GM12878 (cell line): ENCODE measurements at regions not wholly inside any gene's neighbourhood (a gene's known extent, or its start where the extent isn't known, plus 50 kb on each side); places are given as distances from the start of the nearest gene placed in this dataset.

Source experiments
- ATAC-seq: fragments of 200-7000 bp; cut with Tn5 transposase; 3 replicates; pipeline ENCODE4 v1.9.1; 2020; ENCODE audit warnings: mild to moderate bottlenecking, moderate library complexity
- BruUV-seq: library from RNA; stranded (reverse); fragments of 400-500 nt; replicated peaks from 2 replicates; lab custom pipeline; 2021; lab: Mats Ljungman, UMichigan
- CTCF ChIA-PET: fragments of 300-600 bp; sonication (Branson Sonifier 250); formaldehyde crosslinking; extraction: SDS; loops from one replicate; lab custom pipeline; 2021; ENCODE audit warnings: inconsistent platforms; lab: Yijun Ruan, JAX
- POLR2A ChIA-PET: fragments of 350-600 bp; formaldehyde crosslinking; extraction: SDS; loops from one replicate; lab custom pipeline; 2021; ENCODE audit warnings: inconsistent platforms; lab: Charles Lee
- RAD21 ChIA-PET: fragments of 300-600 bp; sonication (Branson Sonifier 250); formaldehyde crosslinking; loops from one replicate; lab custom pipeline; 2023; ENCODE audit warnings: antibody characterized with exemption; ENCODE audit not compliant: unreplicated experiment; lab: Charles Lee
- SMC1A ChIA-PET: fragments of 300-600 bp; sonication (Branson Sonifier 250); formaldehyde crosslinking; loops from one replicate; lab custom pipeline; 2023; ENCODE audit not compliant: unreplicated experiment, uncharacterized antibody; lab: Charles Lee
- DNase-seq: peaks from one replicate; pipeline ENCODE4 v3.0.0-alpha.2; 2011; ENCODE audit warnings: low read depth, low spot score
- FAIRE-seq: peaks from 3 replicates; lab custom pipeline; 2011; peaks lifted over from hg19 to GRCh38; lab: Jason Lieb, UNC
- H2AFZ ChIP-seq: 2 replicates; pipeline ENCODE4 v1.6.0; 2011; ENCODE audit warnings: low read depth, low read length, control low read depth; ENCODE audit not compliant: control insufficient read depth
- H3K27ac ChIP-seq: 2 replicates; pipeline ENCODE4 v1.5.1; 2011; ENCODE audit warnings: control low read depth; ENCODE audit not compliant: control insufficient read depth, insufficient read depth
- H3K27me3 ChIP-seq, 2 experiments: replicated peaks in 1 of 2; 2 replicates each; pipeline versions ENCODE4 v1.6.0 to v1.6.1; 2011; ENCODE audit warnings: low read length in 1 of 2; ENCODE audit not compliant: control insufficient read depth in 2 of 2, insufficient read depth in 2 of 2
- H3K36me3 ChIP-seq, 2 experiments: 2 replicates each; pipeline ENCODE4 v1.5.1; 2011; ENCODE audit warnings: low read length in 1 of 2; ENCODE audit not compliant: control insufficient read depth in 2 of 2, insufficient read depth in 2 of 2
- H3K4me1 ChIP-seq: 2 replicates; pipeline ENCODE4 v1.6.1; 2011; ENCODE audit warnings: mild to moderate bottlenecking, low read length, moderate library complexity, mixed read lengths; ENCODE audit not compliant: control insufficient read depth, insufficient read depth
- H3K4me2 ChIP-seq: 2 replicates; pipeline ENCODE4 v1.6.0; 2011; ENCODE audit warnings: control low read depth; ENCODE audit not compliant: control insufficient read depth, insufficient read depth
- H3K4me3 ChIP-seq: fragments of 200-600 bp; sonication (generic); 2 replicates; pipeline ENCODE4 v1.5.1; 2016
- H3K79me2 ChIP-seq: 2 replicates; pipeline ENCODE4 v1.6.0; 2011; ENCODE audit warnings: low read length; ENCODE audit not compliant: control insufficient read depth, insufficient read depth
- H3K9ac ChIP-seq: 2 replicates; pipeline ENCODE4 v1.8.0; 2011; ENCODE audit warnings: low read length, control low read depth, mixed read lengths; ENCODE audit not compliant: control insufficient read depth, insufficient read depth
- H3K9me3 ChIP-seq: replicated peaks from 3 replicates; pipeline ENCODE4 v1.5.1; 2011; ENCODE audit warnings: mild to moderate bottlenecking, low read length; ENCODE audit not compliant: control insufficient read depth, insufficient read depth
- H4K20me1 ChIP-seq: 2 replicates; pipeline ENCODE4 v1.6.0; 2011; ENCODE audit not compliant: control insufficient read depth, insufficient read depth
- FOXK2 ChIP-seq: fragments of 450-650 bp; IDR thresholded peaks from 2 replicates; pipeline ENCODE4 v1.6.1; 2017; ENCODE audit warnings: mild to moderate bottlenecking, moderate library complexity
- SUPT20H ChIP-seq: IDR thresholded peaks from 2 replicates; pipeline ENCODE4 v1.6.1; 2011; ENCODE audit warnings: low read depth, mild to moderate bottlenecking, low read length, moderate library complexity, borderline replicate concordance; ENCODE audit not compliant: control insufficient read depth
- WGBS: methylation state at CpG from one replicate; pipeline ENCODE4 v1.1.6; 2016; ENCODE audit warnings: low lambda C conversion rate; ENCODE audit not compliant: insufficient replicate concordance, insufficient coverage; ENCODE audit errors: missing lambda C conversion rate; 5-methylcytosine and 5-hydroxymethylcytosine counted together
- in situ Hi-C: fragments of 300-500 bp; cut with MboI; formaldehyde crosslinking; loops from 9 replicates; pipeline ENCODE4 v1.14.3; 2018; ENCODE audit warnings: mixed read lengths
- intact Hi-C: fragments of 100-400 bp; cut with micrococcal nuclease; formaldehyde crosslinking; loops from one replicate; pipeline ENCODE4 v1.14.2; 2022; ENCODE audit not compliant: unreplicated experiment
- TF ChIP-seq, protein P1 (sequence below): fragments of 150-350 bp; IDR thresholded peaks from 2 replicates; pipeline ENCODE4 v1.6.1; 2016; ENCODE audit warnings: low read depth, low read length

DNA sequence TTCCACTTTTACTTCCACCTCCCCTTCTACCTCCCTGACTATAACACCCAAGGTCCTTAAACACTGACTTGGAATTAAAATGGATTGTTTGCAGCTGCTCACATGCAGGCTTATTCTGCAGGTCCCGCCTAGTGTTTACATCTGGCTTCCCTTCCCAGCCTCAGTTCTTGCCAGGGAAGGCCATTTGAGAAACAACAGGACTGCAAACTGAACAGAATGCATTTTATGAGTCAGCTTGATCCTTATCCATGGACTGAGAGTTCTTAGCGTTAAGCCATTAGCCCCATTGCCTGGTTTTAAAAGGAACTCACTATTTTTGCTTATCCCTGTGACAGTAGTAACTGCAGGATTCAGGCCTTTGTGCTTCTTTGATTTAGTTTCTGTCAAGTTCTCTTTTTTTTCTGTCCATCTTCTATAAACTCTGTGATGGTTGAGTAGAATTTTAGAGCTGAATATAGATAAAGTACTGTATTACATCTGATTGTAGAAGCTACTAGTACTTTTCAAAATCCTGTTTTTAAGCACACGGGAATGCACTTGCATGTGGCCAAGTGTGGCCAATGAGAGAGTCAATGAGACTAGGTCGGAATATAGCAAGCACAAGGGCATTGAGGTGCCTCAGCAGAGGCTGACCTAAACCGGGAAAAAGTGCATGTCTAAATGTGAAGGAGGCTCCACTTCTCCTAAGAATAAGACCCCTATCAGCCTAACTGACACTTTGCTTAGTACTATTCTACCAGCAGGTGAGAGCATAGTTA, 106.4 kb downstream of the TUSC7 start:
- Histone ChIP-seq H4K20me1 (no peaks in the 10 kb centered on the region), H3K9ac (no peak overlapping the region), H3K4me3 (no peak overlapping the region), H3K4me2 (no peak overlapping the region), H3K36me3 (no peaks in the 10 kb centered on the region), H2AFZ (no peak overlapping the region), H3K9me3 (no peaks in the 10 kb centered on the region), H3K79me2 (no peaks in the 10 kb centered on the region), H3K27ac (no peak overlapping the region), H3K4me1 (no peaks in the 10 kb centered on the region), H3K27me3 (no peaks in the 10 kb centered on the region)
- in situ Hi-C loops (no loop called here), intact Hi-C loops (no loop called here)
- TF ChIP-seq SUPT20H (no peak), FOXK2 (no peak)
- TF ChIP-seq, protein P1, sequence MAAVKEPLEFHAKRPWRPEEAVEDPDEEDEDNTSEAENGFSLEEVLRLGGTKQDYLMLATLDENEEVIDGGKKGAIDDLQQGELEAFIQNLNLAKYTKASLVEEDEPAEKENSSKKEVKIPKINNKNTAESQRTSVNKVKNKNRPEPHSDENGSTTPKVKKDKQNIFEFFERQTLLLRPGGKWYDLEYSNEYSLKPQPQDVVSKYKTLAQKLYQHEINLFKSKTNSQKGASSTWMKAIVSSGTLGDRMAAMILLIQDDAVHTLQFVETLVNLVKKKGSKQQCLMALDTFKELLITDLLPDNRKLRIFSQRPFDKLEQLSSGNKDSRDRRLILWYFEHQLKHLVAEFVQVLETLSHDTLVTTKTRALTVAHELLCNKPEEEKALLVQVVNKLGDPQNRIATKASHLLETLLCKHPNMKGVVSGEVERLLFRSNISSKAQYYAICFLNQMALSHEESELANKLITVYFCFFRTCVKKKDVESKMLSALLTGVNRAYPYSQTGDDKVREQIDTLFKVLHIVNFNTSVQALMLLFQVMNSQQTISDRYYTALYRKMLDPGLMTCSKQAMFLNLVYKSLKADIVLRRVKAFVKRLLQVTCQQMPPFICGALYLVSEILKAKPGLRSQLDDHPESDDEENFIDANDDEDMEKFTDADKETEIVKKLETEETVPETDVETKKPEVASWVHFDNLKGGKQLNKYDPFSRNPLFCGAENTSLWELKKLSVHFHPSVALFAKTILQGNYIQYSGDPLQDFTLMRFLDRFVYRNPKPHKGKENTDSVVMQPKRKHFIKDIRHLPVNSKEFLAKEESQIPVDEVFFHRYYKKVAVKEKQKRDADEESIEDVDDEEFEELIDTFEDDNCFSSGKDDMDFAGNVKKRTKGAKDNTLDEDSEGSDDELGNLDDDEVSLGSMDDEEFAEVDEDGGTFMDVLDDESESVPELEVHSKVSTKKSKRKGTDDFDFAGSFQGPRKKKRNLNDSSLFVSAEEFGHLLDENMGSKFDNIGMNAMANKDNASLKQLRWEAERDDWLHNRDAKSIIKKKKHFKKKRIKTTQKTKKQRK: no peak
- ChIA-PET POLR2A (no interaction called here), RAD21 (no interaction called here), SMC1A (no interaction called here), CTCF (no interaction called here)
- ATAC-seq (no peak), DNase-seq (no peak), FAIRE-seq (no peak)
- BruUV-seq: no TSS peak
- 10% methylated on average over 5 of the region's 5 CpGs for WGBS
